Uterus (tissue), 3 donors: ENCODE measurements at regions not wholly inside any gene's neighbourhood (a gene's known extent, or its start where the extent isn't known, plus 50 kb on each side); places are given as distances from the start of the nearest gene placed in this dataset.

Source experiments
- DNase-seq, 2 donors: peaks; one replicate each; pipeline ENCODE4 v3.0.0-alpha.2; 2019 to 2020
- H3K27ac ChIP-seq, 2 donors: fragments of 200-600 bp; sonication (generic); 1 replicate in 1 of 2; 2 replicates in 1 of 2; pipeline ENCODE4 v1.5.1; 2016 to 2018
- H3K27me3 ChIP-seq, 2 donors: fragments of 200-600 bp; sonication (generic); one replicate each; pipeline ENCODE4 v1.5.1; 2018 to 2019; ENCODE audit warnings: control low read depth in 1 of 2
- H3K36me3 ChIP-seq, 2 donors: fragments of 200-600 bp; sonication (generic); one replicate each; pipeline ENCODE4 v1.5.1; 2019; ENCODE audit warnings: control low read depth in 1 of 2
- H3K4me1 ChIP-seq, 2 donors: fragments of 200-600 bp; sonication (generic); one replicate each; pipeline ENCODE4 v1.5.1; 2018 to 2019; ENCODE audit warnings: control low read depth in 1 of 2
- H3K4me3 ChIP-seq, 2 donors: fragments of 200-600 bp; sonication (generic); 1 replicate in 1 of 2; 2 replicates in 1 of 2; pipeline ENCODE4 v1.5.1; 2018 to 2019; ENCODE audit warnings: mild to moderate bottlenecking in 1 of 2
- H3K9me3 ChIP-seq, 2 donors: fragments of 200-600 bp; sonication (generic); one replicate each; pipeline ENCODE4 v1.5.1; 2019; ENCODE audit warnings: control low read depth in 1 of 2
- CTCF ChIP-seq, 4 experiments: fragments of 200-600 bp in 2 of 4; fragments of 450-650 bp in 2 of 4; sonication (generic) in 2 of 4; IDR thresholded peaks; one replicate each; pipeline ENCODE4 v1.5.1; 2016 to 2019; ENCODE audit warnings: antibody characterized with exemption in 4 of 4, mild to moderate bottlenecking in 2 of 4, moderate library complexity in 1 of 4
- POLR2A ChIP-seq, 2 donors: fragments of 450-650 bp; IDR thresholded peaks; one replicate each; pipeline ENCODE4 v1.6.1; 2016; ENCODE audit warnings: antibody characterized with exemption in 2 of 2, mild to moderate bottlenecking in 1 of 2, moderate library complexity in 1 of 2
- intact Hi-C: fragments of 100-400 bp; cut with DNase I; formaldehyde crosslinking; loops from one replicate; pipeline ENCODE4 v1.15.1; 2023; ENCODE audit warnings: low total_unique reads
- donor health status: DM: yes; HTN: yes; CAD: no.

GRCh38 chr22:33221568-33221967, 163.4 kb upstream of the SYN3 start:
- Histone ChIP-seq H3K4me3 (no peak overlapping the region), H3K27ac (peak overlapping the region in 1 of 2 donors; percentile 1), H3K4me1 (no peaks in the 10 kb centered on the region), H3K36me3 (no peaks in the 10 kb centered on the region), H3K9me3 (no peaks in the 10 kb centered on the region), H3K27me3 (no peaks in the 10 kb centered on the region)
- no peak for TF ChIP-seq POLR2A (IDR thresholded peaks at IDR 0.05)
- TF ChIP-seq CTCF (IDR thresholded peaks at IDR 0.05): no peak
- DNase-seq: no peak
- intact Hi-C loops: no loop called here

GRCh38 chr22:33220476-33221080, 162.4 kb upstream of the SYN3 start:
- intact Hi-C loops: no loop called here
- Histone ChIP-seq H3K9me3 (no peaks in the 10 kb centered on the region), H3K4me3 (no peak overlapping the region)

GRCh38 chr22:33219648-33220384, 161.6 kb upstream of the SYN3 start:
- intact Hi-C loops: no loop called here
- no peaks in the 10 kb centered on the region for H3K27me3 ChIP-seq
- no peaks in the 10 kb centered on the region for H3K4me1 ChIP-seq
- H3K4me3 ChIP-seq: no peak overlapping the region
- H3K36me3 ChIP-seq: no peaks in the 10 kb centered on the region
- no peak for DNase-seq
- peak overlapping the region in 1 of 2 donors; percentile 1 for H3K27ac ChIP-seq
- no peaks in the 10 kb centered on the region for H3K9me3 ChIP-seq
- TF ChIP-seq CTCF (IDR thresholded peaks at IDR 0.05) (no peak), POLR2A (IDR thresholded peaks at IDR 0.05) (no peak)

More at GRCh38 chr22:33220476-33221080, 162.4 kb upstream of the SYN3 start:
- Histone ChIP-seq H3K27me3 (no peaks in the 10 kb centered on the region), H3K36me3 (no peaks in the 10 kb centered on the region), H3K27ac (peak overlapping the region in 1 of 2 donors; percentile 1), H3K4me1 (no peaks in the 10 kb centered on the region)
- TF ChIP-seq POLR2A (IDR thresholded peaks at IDR 0.05): no peak
- no peak for TF ChIP-seq CTCF (IDR thresholded peaks at IDR 0.05)
- no peak for DNase-seq

GRCh38 chr22:33213383-33214075, 155.3 kb upstream of the SYN3 start:
- intact Hi-C loops: no loop called here

More at GRCh38 chr22:33213383-33214075, 155.3 kb upstream of the SYN3 start:
- Histone ChIP-seq H3K27ac (no peak overlapping the region), H3K9me3 (no peaks in the 10 kb centered on the region), H3K27me3 (no peaks in the 10 kb centered on the region), H3K4me3 (no peak overlapping the region), H3K4me1 (no peaks in the 10 kb centered on the region), H3K36me3 (no peaks in the 10 kb centered on the region)
- TF ChIP-seq POLR2A (IDR thresholded peaks at IDR 0.05) (no peak), CTCF (IDR thresholded peaks at IDR 0.05) (no peak)
- DNase-seq: no peak
